ENCODE measurements at regions not wholly inside any gene's neighbourhood (a gene's known extent, or its start where the extent isn't known, plus 50 kb on each side); places are given as distances from the start of the nearest gene placed in this dataset.

- TF ChIP-seq CTCF (IDR thresholded peaks at IDR 0.05) (no peak), POLR2A (IDR thresholded peaks at IDR 0.05) (no peak), POLR2AphosphoS5 (IDR thresholded peaks at IDR 0.05) (no peak), EP300 (IDR thresholded peaks at IDR 0.05) (no peak)
These were observed 557.1 kb upstream of the CADM1 start for GRCh38 chr11:116061322-116061721.
